Activated naive CD4-positive, alpha-beta T cell treated with anti-CD3 and anti-CD28 coated beads for 36 hours (primary cell): ENCODE measurements at regions not wholly inside any gene's neighbourhood (a gene's known extent, or its start where the extent isn't known, plus 50 kb on each side); places are given as distances from the start of the nearest gene placed in this dataset.
"Not testable (repeated sequence)": the region's sequence is repeated elsewhere in the genome, so short reads cannot be mapped to it uniquely, and the experiment has no call there.

Experiments used
- CTCF ChIA-PET: fragments of 350-600 bp; sonication (Branson Sonifier 250); formaldehyde crosslinking; loops from one replicate; lab custom pipeline; 2021; ENCODE audit warnings: antibody characterized with exemption; lab: Charles Lee
- DNase-seq: peaks from one replicate; pipeline ENCODE4 v3.0.0-alpha.2; 2020
- H3K27ac Mint-ChIP-seq: one replicate; pipeline ENCODE4 v1.8.0; 2021; ENCODE audit warnings: mild to moderate bottlenecking, mixed read lengths
- H3K27me3 Mint-ChIP-seq: one replicate; pipeline ENCODE4 v1.8.0; 2021; ENCODE audit warnings: low read depth, mixed read lengths
- H3K36me3 Mint-ChIP-seq: one replicate; pipeline ENCODE4 v1.8.0; 2021; ENCODE audit warnings: low read depth, mixed read lengths
- H3K4me1 Mint-ChIP-seq: one replicate; pipeline ENCODE4 v1.8.0; 2021; ENCODE audit warnings: low read depth, mixed read lengths
- H3K4me3 Mint-ChIP-seq: one replicate; pipeline ENCODE4 v1.8.0; 2021; ENCODE audit warnings: mild to moderate bottlenecking, moderate library complexity, mixed read lengths
- H3K9me3 Mint-ChIP-seq: one replicate; pipeline ENCODE4 v1.8.0; 2021; ENCODE audit warnings: mixed read lengths
- intact Hi-C: fragments of 100-400 bp; cut with micrococcal nuclease; formaldehyde crosslinking; loops from one replicate; pipeline ENCODE4 v1.15.1; 2023

DNA sequence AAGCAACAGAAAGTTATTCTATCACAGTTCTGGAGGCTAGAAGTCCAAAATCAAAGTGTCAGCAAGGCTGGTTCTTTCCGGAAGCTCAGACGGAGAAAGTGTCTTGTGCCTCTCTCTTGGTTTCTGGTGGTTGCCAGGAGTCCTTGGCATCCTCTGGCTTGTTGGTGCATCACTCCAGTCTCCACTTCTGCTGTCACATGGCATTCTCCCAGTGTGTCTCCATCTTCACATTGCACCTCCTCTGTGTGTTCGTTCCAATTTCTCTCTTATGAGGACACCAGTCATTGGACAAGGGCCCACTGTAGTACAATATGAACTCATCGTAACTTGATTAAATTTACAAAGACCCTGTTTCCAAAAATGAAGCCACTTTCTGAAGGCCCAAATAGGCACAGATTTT, 175.4 kb upstream of the ATP5MC3 start:
- Mint-ChIP-seq H3K27me3 (peaks cover 17% of the 10 kb centered on the region), H3K27ac (no peak overlapping the region), H3K36me3 (no peaks in the 10 kb centered on the region), H3K4me3 (no peak overlapping the region), H3K9me3 (no peaks in the 10 kb centered on the region), H3K4me1 (no peaks in the 10 kb centered on the region)
- intact Hi-C loops: no loop called here
- no peak for DNase-seq
- CTCF ChIA-PET: interaction anchor here (0.8 kb wide), 1 partner anchor 75 kb away, joined by 6 read pairs; no protein-coding TSS in a partner anchor

DNA sequence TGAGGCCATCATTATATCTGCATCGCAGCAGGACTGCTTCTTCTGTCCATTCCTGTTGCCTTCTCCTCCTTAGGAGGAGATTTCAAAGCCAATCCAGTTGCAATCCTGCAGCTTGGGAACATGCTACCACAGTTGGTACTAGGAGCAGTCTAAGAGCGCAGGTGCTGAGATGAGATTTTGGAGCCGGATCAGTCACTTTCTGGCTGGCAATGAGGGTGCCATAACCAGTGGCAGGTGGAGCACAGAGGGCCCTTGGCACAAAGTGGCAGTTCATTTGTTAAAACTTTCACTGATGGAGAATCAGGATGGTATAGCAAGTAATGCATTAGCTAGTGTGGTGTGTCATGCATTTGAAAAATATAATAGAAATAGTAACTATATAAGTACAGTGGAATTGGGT, 173.7 kb upstream of the ATP5MC3 start:
- Mint-ChIP-seq H3K36me3 (no peaks in the 10 kb centered on the region), H3K27ac (no peak overlapping the region), H3K9me3 (no peaks in the 10 kb centered on the region), H3K27me3 (peaks cover 22% of the 10 kb centered on the region), H3K4me1 (no peaks in the 10 kb centered on the region), H3K4me3 (no peak overlapping the region)
- CTCF ChIA-PET: interaction anchor here (1.4 to 2.0 kb wide), 2 partner anchors 9 to 104 kb away, joined by 4 to 5 read pairs; no protein-coding TSS in a partner anchor
- no peak for DNase-seq
- intact Hi-C loops: no loop called here

DNA sequence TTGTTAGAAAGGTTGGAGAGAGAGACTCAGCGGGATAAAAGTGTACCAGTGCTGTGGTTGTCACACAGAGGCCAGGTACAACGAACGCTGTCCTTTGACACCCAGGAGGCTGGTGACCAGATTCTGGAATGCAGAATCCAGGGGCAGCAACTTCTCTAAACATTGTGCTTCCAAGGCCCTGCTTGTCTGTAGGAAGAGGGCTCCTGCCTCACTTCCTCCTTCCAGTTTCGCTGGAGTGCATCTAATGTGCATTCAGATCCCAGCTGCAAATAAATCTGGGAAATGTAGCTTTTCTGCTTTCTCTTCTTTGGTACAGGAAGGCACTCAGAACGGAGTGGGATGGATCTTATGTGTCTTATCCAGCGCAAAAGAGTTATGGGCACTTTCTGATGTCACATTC, 171.8 kb upstream of the ATP5MC3 start:
- H3K27me3 Mint-ChIP-seq: peaks cover 28% of the 10 kb centered on the region
- H3K9me3 Mint-ChIP-seq: no peaks in the 10 kb centered on the region
- intact Hi-C loops: no loop called here
- H3K27ac Mint-ChIP-seq: no peak overlapping the region
- H3K4me3 Mint-ChIP-seq: no peak overlapping the region
- no peaks in the 10 kb centered on the region for H3K4me1 Mint-ChIP-seq
- DNase-seq: no peak
- CTCF ChIA-PET: no interaction called here
- no peaks in the 10 kb centered on the region for H3K36me3 Mint-ChIP-seq

DNA sequence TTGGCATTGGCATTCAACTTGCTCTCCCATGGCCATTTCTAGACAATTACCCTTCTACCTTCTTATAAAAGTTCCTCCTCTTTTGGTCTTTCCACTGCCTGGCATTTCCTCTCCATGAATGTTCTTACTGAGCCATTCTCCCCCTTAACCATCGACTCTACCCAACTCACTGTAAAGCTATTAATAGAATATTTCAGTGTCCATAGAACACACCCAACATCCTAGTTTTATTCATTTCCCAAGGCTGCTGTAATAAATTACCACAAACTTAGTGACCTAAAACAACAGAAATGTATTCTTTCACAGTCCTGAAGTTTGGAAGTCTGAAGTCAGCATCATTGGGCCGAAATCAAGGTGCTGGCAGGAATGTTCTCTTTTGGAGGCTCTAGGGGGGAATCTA, 170.0 kb upstream of the ATP5MC3 start:
- Mint-ChIP-seq H3K4me3 (no peak overlapping the region), H3K9me3 (no peaks in the 10 kb centered on the region), H3K27me3 (peaks cover 23% of the 10 kb centered on the region), H3K27ac (no peak overlapping the region), H3K4me1 (no peaks in the 10 kb centered on the region), H3K36me3 (no peaks in the 10 kb centered on the region)
- CTCF ChIA-PET: no interaction called here
- DNase-seq: no peak
- intact Hi-C loops: no loop called here

DNA sequence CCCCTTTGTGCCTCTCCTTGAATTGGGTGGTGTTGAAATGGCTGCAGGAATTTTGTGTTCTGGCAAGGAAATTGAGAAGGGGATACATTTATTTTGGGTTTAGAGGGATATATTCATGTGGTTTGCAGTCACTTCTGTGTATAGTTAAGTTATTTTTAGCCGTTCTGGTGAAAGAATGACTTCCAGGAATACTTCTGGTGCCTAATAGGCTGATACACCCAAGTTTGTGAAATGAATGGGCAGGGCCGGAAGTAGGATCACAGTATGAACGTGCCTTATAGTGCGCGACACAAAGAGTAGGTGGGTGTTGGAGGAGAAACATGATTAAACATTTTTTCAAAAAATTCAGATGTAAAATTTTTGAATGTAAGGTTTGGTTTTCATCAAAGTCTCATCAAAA, 168.6 kb upstream of the ATP5MC3 start:
- CTCF ChIA-PET: no interaction called here
- H3K4me3 Mint-ChIP-seq: no peak overlapping the region
- no peaks in the 10 kb centered on the region for H3K4me1 Mint-ChIP-seq
- H3K9me3 Mint-ChIP-seq: no peaks in the 10 kb centered on the region
- H3K27ac Mint-ChIP-seq: no peak overlapping the region
- no peaks in the 10 kb centered on the region for H3K36me3 Mint-ChIP-seq
- intact Hi-C loops: no loop called here
- DNase-seq: no peak
- H3K27me3 Mint-ChIP-seq: peaks cover 23% of the 10 kb centered on the region

DNA sequence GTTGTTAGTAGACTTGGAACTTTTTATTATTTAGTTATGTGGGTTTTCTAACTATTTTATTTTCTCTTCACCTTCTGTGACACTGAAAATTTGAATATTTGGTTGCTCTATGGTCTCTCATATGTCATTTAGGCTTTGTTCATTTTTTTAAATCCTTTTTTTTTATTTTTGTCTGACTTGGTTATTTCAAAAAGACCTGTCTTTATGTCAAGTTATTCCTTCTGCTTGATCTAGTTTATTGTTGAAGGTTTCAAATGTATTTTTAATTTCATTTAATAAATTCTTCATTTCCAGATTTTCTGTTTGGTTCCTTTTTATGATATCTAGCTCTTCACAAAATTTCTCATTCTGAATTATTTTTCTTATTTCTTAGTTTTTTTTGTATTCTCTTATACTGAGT, 160.6 kb upstream of the ATP5MC3 start:
- intact Hi-C loops: no loop called here
- H3K9me3 Mint-ChIP-seq: peaks cover 20% of the 10 kb centered on the region
- H3K36me3 Mint-ChIP-seq: peaks cover 5% of the 10 kb centered on the region
- peaks cover 12% of the 10 kb centered on the region for H3K27me3 Mint-ChIP-seq
- no peak for DNase-seq
- no peaks in the 10 kb centered on the region for H3K4me1 Mint-ChIP-seq
- CTCF ChIA-PET: interaction anchor here (0.6 kb wide), 1 partner anchor 25 kb away, joined by 3 read pairs; no protein-coding TSS in a partner anchor
- no peak overlapping the region for H3K27ac Mint-ChIP-seq
- H3K4me3 Mint-ChIP-seq: no peak overlapping the region

DNA sequence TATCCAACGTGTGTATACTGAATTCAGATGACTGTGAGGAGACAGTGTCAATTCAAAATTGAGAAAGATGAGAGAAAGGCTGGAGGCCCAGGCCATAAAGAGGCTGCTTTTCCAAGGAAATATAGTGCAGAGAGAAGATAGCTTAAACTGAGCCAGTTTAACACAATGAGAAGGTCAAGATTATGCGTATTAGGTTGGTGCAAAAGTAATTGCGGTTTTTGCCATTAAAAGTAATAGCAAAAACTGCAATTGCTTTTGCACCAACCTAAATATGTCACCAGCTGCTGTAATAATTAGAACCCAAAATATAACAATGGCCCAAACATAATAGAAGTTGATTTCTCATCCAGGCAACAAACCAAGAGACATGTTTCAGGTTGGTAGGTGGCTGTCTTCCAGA, 148.7 kb upstream of the ATP5MC3 start:
- CTCF ChIA-PET: interaction anchor here (0.6 to 1.0 kb wide), 2 partner anchors 18 to 103 kb away, joined by 3 to 4 read pairs; no protein-coding TSS in a partner anchor
- DNase-seq: no peak
- H3K4me3 Mint-ChIP-seq: no peak overlapping the region
- no peaks in the 10 kb centered on the region for H3K36me3 Mint-ChIP-seq
- H3K4me1 Mint-ChIP-seq: no peaks in the 10 kb centered on the region
- no peaks in the 10 kb centered on the region for H3K27me3 Mint-ChIP-seq
- intact Hi-C loops: no loop called here
- no peak overlapping the region for H3K27ac Mint-ChIP-seq
- H3K9me3 Mint-ChIP-seq: peaks cover 8% of the 10 kb centered on the region

DNA sequence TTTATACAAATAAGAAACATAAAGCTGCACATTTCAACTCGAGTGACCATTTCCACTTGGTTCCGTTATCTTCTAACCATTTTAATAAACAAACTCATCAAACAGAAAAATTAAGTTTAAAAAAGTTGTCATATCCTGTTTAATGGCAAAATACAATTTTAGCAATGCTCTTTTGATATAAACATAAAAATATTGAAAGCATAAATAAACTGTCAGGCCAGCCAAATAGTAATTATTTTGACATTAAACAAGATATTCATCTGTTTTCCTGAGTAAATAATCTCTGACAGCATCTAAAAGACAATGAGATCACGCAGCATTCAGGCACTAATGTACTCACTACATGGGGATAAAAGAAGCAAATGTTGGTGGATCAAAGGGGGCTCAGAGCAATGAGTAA, 145.3 kb upstream of the ATP5MC3 start:
- no peak overlapping the region for H3K4me3 Mint-ChIP-seq
- H3K36me3 Mint-ChIP-seq: no peaks in the 10 kb centered on the region
- H3K4me1 Mint-ChIP-seq: no peaks in the 10 kb centered on the region
- intact Hi-C loops: no loop called here
- peaks cover 8% of the 10 kb centered on the region for H3K9me3 Mint-ChIP-seq
- no peak for DNase-seq
- no peak overlapping the region for H3K27ac Mint-ChIP-seq
- peaks cover 7% of the 10 kb centered on the region for H3K27me3 Mint-ChIP-seq
- CTCF ChIA-PET: no interaction called here

DNA sequence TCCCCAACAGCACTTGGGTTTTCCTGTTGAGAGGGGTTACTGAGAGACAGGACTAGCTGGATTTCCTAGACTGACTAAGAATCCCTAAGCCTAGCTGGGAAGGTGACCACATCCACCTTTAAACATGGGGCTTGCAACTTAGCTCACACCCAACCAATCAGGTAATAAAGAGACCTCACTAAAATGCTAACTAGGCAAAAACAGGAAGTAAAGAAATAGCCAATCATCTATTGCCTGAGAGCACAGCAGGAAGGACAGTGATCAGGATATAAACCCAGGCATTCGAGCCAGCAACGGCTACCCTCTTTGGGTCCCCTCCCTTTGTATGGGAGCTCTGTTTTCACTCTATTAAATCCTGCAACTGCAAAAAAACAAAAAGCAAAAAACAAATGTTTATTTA, 144.7 kb upstream of the ATP5MC3 start:
- intact Hi-C loops, H3K27me3 Mint-ChIP-seq: not testable (repeated sequence)

DNA sequence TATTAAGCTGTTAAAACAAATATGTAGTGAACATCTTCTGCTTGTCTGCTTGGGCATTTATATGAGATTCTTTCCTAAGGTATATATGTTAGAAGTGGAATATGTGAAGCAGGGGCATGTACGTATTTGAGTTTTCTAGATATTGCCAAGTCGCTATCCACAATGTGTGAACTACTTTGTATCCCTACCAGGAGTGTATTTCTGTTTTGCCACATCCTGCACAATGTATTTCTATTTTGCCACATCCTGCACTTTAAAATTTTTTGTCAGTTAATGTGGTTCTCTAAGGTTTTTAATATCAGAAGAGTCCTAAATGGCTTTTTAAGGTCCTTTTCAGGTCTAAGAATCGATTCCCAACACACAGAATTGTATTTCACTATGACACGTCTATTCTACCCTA, 141.7 kb upstream of the ATP5MC3 start:
- Mint-ChIP-seq H3K27ac (no peak overlapping the region), H3K4me3 (no peak overlapping the region), H3K4me1 (no peaks in the 10 kb centered on the region), H3K36me3 (no peaks in the 10 kb centered on the region), H3K27me3 (peaks cover 8% of the 10 kb centered on the region), H3K9me3 (peaks cover 8% of the 10 kb centered on the region)
- DNase-seq: no peak
- CTCF ChIA-PET: no interaction called here
- intact Hi-C loops: no loop called here

More for the DNA sequence above, 144.7 kb upstream of the ATP5MC3 start:
- H3K36me3 Mint-ChIP-seq, DNase-seq, H3K4me1 Mint-ChIP-seq, H3K9me3 Mint-ChIP-seq, H3K4me3 Mint-ChIP-seq, H3K27ac Mint-ChIP-seq: not testable (repeated sequence)
- CTCF ChIA-PET: interaction anchor here (0.6 kb wide), 1 partner anchor 224 kb away, joined by 4 read pairs; no protein-coding TSS in a partner anchor

DNA sequence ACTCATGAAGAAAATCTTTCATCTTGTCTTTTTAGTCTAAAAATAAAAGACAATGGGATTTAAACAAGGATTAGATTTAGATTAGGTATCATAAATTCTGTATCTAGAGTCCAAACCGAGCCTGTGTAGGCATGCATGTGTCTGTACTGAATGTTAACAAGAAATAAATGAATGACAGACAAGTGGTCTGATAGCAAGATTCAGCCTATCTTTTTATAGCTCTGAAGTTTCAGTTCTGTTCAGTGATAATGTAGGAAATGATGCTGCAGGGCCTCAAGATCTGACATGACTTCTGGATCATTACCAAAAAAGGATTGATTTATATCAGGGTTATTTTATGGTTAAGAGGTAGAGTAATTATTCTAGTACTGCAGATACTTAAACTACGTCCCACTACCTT, 137.0 kb upstream of the ATP5MC3 start:
- Mint-ChIP-seq H3K9me3 (no peaks in the 10 kb centered on the region), H3K36me3 (no peaks in the 10 kb centered on the region), H3K4me3 (no peak overlapping the region), H3K4me1 (no peaks in the 10 kb centered on the region), H3K27ac (no peak overlapping the region), H3K27me3 (peaks cover 4% of the 10 kb centered on the region)
- DNase-seq: no peak
- intact Hi-C loops: no loop called here
- CTCF ChIA-PET: no interaction called here

DNA sequence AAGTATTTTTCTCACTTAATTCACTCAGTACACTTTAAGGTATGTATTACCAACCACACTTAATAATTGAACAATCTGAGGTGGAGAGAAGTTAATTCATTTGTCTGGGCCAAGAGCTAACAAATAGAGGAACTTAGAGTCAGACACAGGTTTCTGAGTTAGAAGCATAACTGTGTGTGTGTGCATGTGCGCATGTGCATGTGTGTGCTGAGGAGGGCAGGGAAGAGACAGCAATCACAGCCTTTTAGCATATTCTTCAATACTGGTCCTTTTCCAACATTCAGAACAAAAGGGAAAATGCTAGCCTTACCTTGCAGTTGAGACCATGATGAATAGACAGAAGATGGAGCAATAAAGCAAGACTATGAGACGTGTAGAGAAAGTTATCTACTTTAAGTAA, 136.2 kb upstream of the ATP5MC3 start:
- Mint-ChIP-seq H3K27ac (no peak overlapping the region), H3K9me3 (no peaks in the 10 kb centered on the region), H3K27me3 (peaks cover 1% of the 10 kb centered on the region), H3K36me3 (no peaks in the 10 kb centered on the region), H3K4me3 (no peak overlapping the region), H3K4me1 (no peaks in the 10 kb centered on the region)
- CTCF ChIA-PET: no interaction called here
- DNase-seq: no peak
- intact Hi-C loops: no loop called here

DNA sequence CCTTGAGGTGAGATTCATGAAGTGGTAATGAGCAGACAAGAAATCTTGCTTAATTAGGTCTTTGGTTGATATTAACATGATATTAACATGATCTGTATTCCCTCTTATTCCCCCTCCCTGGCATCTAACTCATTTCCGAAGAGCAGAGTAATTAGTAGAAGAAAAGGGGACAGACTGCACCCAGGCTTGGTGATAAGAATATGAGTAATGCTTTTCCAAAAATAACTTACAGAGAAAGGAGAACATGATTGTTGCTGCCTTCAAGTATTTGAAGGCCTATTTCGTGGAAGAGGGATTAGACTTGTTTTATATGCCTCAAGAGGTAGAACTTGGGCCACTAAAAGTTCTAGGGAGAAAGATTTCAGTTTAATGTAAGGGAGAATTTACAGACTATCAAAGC, 130.6 kb upstream of the ATP5MC3 start:
- H3K4me1 Mint-ChIP-seq: no peaks in the 10 kb centered on the region
- H3K4me3 Mint-ChIP-seq: no peak overlapping the region
- H3K27ac Mint-ChIP-seq: no peak overlapping the region
- H3K27me3 Mint-ChIP-seq: no peaks in the 10 kb centered on the region
- H3K9me3 Mint-ChIP-seq: no peaks in the 10 kb centered on the region
- H3K36me3 Mint-ChIP-seq: no peaks in the 10 kb centered on the region
- CTCF ChIA-PET: interaction anchor here (1.0 kb wide), 1 partner anchor 18 kb away, joined by 4 read pairs; no protein-coding TSS in a partner anchor
- intact Hi-C loops: loop anchor here (5.0 kb wide), 1 partner anchor 785 kb away; the partner anchor contains the start of gene HOXD12
- DNase-seq: no peak
